Renal pelvis (tissue), 1 donor: ENCODE measurements at regions not wholly inside any gene's neighbourhood (a gene's known extent, or its start where the extent isn't known, plus 50 kb on each side); places are given as distances from the start of the nearest gene placed in this dataset.
"Not testable (repeated sequence)": the region's sequence is repeated elsewhere in the genome, so short reads cannot be mapped to it uniquely, and the experiment has no call there.

Experiments used
- DNase-seq: peaks from one replicate; pipeline ENCODE4 v3.0.0-alpha.2; 2013

GRCh38 chr3:90062631-90063200 lies 955.3 kb downstream of the EPHA3 start:
- no peak for DNase-seq

- DNase-seq, result no peak
Observed at GRCh38 chr3:90068783-90069182, 961.4 kb downstream of the EPHA3 start.

- no peak for DNase-seq
Observed at GRCh38 chr3:90069748-90070147, 962.3 kb downstream of the EPHA3 start.

GRCh38 chr3:90076136-90076535 lies 968.7 kb downstream of the EPHA3 start:
- DNase-seq, result no peak

- no peak for DNase-seq
Observed at GRCh38 chr3:90080988-90081387, 973.6 kb downstream of the EPHA3 start.

- not testable (repeated sequence) for DNase-seq
Observed at GRCh38 chr3:90086297-90086696, 978.9 kb downstream of the EPHA3 start.

GRCh38 chr3:90087703-90088102 lies 980.3 kb downstream of the EPHA3 start:
- DNase-seq, result no peak

- peak; percentile 21 for DNase-seq
Observed at GRCh38 chr3:90091549-90091948, 984.1 kb downstream of the EPHA3 start.

GRCh38 chr3:90092994-90093393 lies 985.6 kb downstream of the EPHA3 start:
- DNase-seq, result no peak

- DNase-seq, result no peak
Observed at GRCh38 chr3:90095811-90096210, 988.4 kb downstream of the EPHA3 start.

- DNase-seq, result no peak
Observed at GRCh38 chr3:90099493-90099892, 992.1 kb downstream of the EPHA3 start.

GRCh38 chr3:90102146-90102545 lies 994.7 kb downstream of the EPHA3 start:
- no peak for DNase-seq

- DNase-seq, result no peak
Observed at GRCh38 chr3:90121326-90121725, 1013.9 kb downstream of the EPHA3 start.

GRCh38 chr3:90128391-90128790 lies 1021.0 kb downstream of the EPHA3 start:
- DNase-seq, result no peak

GRCh38 chr3:90129730-90130129 lies 1022.3 kb downstream of the EPHA3 start:
- no peak for DNase-seq

GRCh38 chr3:90132197-90132596 lies 1024.8 kb downstream of the EPHA3 start:
- no peak for DNase-seq

GRCh38 chr3:90134090-90134489 lies 1026.7 kb downstream of the EPHA3 start:
- DNase-seq, result no peak

- DNase-seq, result no peak
Observed at GRCh38 chr3:90136456-90137191, 1029.2 kb downstream of the EPHA3 start.

- DNase-seq, result no peak
Observed at GRCh38 chr3:90145094-90145860, 1037.9 kb downstream of the EPHA3 start.

GRCh38 chr3:90180096-90180495 lies 1072.7 kb downstream of the EPHA3 start:
- DNase-seq, result no peak

- no peak for DNase-seq
Observed at GRCh38 chr3:90180543-90180942, 1073.1 kb downstream of the EPHA3 start.

- not testable (repeated sequence) for DNase-seq
Observed at GRCh38 chr3:90182291-90182976, 1075.0 kb downstream of the EPHA3 start.

GRCh38 chr3:90184861-90185260 lies 1077.4 kb downstream of the EPHA3 start:
- DNase-seq, result no peak
